Lower leg skin (tissue), 4 donors: ENCODE measurements at regions not wholly inside any gene's neighbourhood (a gene's known extent, or its start where the extent isn't known, plus 50 kb on each side); places are given as distances from the start of the nearest gene placed in this dataset.

Experiments used
- DNase-seq, 2 donors: peaks; one replicate each; pipeline ENCODE4 v3.0.0-alpha.2; 2019; ENCODE audit warnings: low spot score in 2 of 2
- H3K4me3 ChIP-seq: fragments of 200-600 bp; sonication (generic); 2 replicates; pipeline ENCODE4 v1.5.1; 2017; ENCODE audit warnings: mild to moderate bottlenecking, low read depth; ENCODE audit not compliant: poor library complexity, severe bottlenecking
- CTCF ChIP-seq, 3 donors: fragments of 450-650 bp; IDR thresholded peaks; one replicate each; pipeline ENCODE4 v1.5.1; 2016; ENCODE audit warnings: antibody characterized with exemption in 3 of 3, mild to moderate bottlenecking in 3 of 3, moderate library complexity in 2 of 3
- POLR2A ChIP-seq, 2 donors: fragments of 450-650 bp; IDR thresholded peaks; one replicate each; pipeline ENCODE4 v1.6.1; 2016 to 2017; ENCODE audit warnings: antibody characterized with exemption in 2 of 2, mild to moderate bottlenecking in 1 of 2, moderate library complexity in 1 of 2
- WGBS, 2 donors: methylation state at CpG; one replicate each; pipeline ENCODE4 v1.1.5; 2018; 5-methylcytosine and 5-hydroxymethylcytosine counted together
- intact Hi-C: fragments of 100-400 bp; cut with DNase I; formaldehyde crosslinking; loops from one replicate; pipeline ENCODE4 v1.15.0; 2023; ENCODE audit warnings: low total_unique reads

- no peak for TF ChIP-seq POLR2A (IDR thresholded peaks at IDR 0.05)
- no peak for TF ChIP-seq CTCF (IDR thresholded peaks at IDR 0.05)
- 51 to 57% methylated on average over 13 of the region's 13 CpGs for WGBS, 2 donors
- H3K4me3 ChIP-seq = no peak overlapping the region
- no peak for DNase-seq
- intact Hi-C loops = loop anchor here (10.0 kb wide), 1 partner anchor 144 kb away; no protein-coding TSS in a partner anchor
Measured at GRCh38 chr17:33520426-33521330, 227.6 kb upstream of the ASIC2 start.

GRCh38 chr17:33521784-33522183 is 228.7 kb upstream of the ASIC2 start:
- H3K4me3 ChIP-seq = no peak overlapping the region
- WGBS, 2 donors = 78 to 92% methylated on average over 5 of the region's 5 CpGs
- no peak for TF ChIP-seq POLR2A (IDR thresholded peaks at IDR 0.05)
- TF ChIP-seq CTCF (IDR thresholded peaks at IDR 0.05) = no peak
- intact Hi-C loops = loop anchor here (10.0 kb wide), 1 partner anchor 143 kb away; no protein-coding TSS in a partner anchor
- no peak for DNase-seq

GRCh38 chr17:33522623-33523022 is 229.5 kb upstream of the ASIC2 start:
- TF ChIP-seq CTCF (IDR thresholded peaks at IDR 0.05) (no peak), POLR2A (IDR thresholded peaks at IDR 0.05) (no peak)
- DNase-seq = no peak
- intact Hi-C loops = loop anchor here (10.0 kb wide), 1 partner anchor 142 kb away; no protein-coding TSS in a partner anchor
- H3K4me3 ChIP-seq = no peak overlapping the region
- WGBS, 2 donors = 85 to 87% methylated on average over 8 of the region's 8 CpGs

GRCh38 chr17:33523577-33523981 is 230.5 kb upstream of the ASIC2 start:
- 11 to 21% methylated on average over 5 of the region's 5 CpGs for WGBS, 2 donors
- intact Hi-C loops = loop anchor here (10.0 kb wide), 1 partner anchor 141 kb away; no protein-coding TSS in a partner anchor
- no peak overlapping the region for H3K4me3 ChIP-seq
- TF ChIP-seq CTCF (IDR thresholded peaks at IDR 0.05) (no peak), POLR2A (IDR thresholded peaks at IDR 0.05) (no peak)
- DNase-seq = peak; percentile 79 to 90

GRCh38 chr17:33525186-33525585 is 232.1 kb upstream of the ASIC2 start:
- H3K4me3 ChIP-seq = no peak overlapping the region
- WGBS, 2 donors = 88 to 92% methylated on average over 7 of the region's 7 CpGs
- intact Hi-C loops = loop anchor here (10.0 kb wide), 1 partner anchor 140 kb away; no protein-coding TSS in a partner anchor
- TF ChIP-seq CTCF (IDR thresholded peaks at IDR 0.05) (no peak), POLR2A (IDR thresholded peaks at IDR 0.05) (no peak)
- no peak for DNase-seq
